IPS-15b (cell line): ENCODE measurements at regions not wholly inside any gene's neighbourhood (a gene's known extent, or its start where the extent isn't known, plus 50 kb on each side); places are given as distances from the start of the nearest gene placed in this dataset.

Experiments
- H3K27me3 ChIP-seq: one replicate; pipeline ENCODE4 v1.6.1; 2013; ENCODE audit warnings: low read length; ENCODE audit not compliant: control insufficient read depth, insufficient read depth
- H3K36me3 ChIP-seq: one replicate; pipeline ENCODE4 v1.6.1; 2013; ENCODE audit warnings: low read length; ENCODE audit not compliant: control insufficient read depth, insufficient read depth
- H3K4me1 ChIP-seq: one replicate; pipeline ENCODE4 v1.6.1; 2013; ENCODE audit warnings: mild to moderate bottlenecking, low read length; ENCODE audit not compliant: control insufficient read depth, insufficient read depth
- H3K4me3 ChIP-seq: one replicate; pipeline ENCODE4 v1.5.1; 2013; ENCODE audit warnings: low read depth, low read length
- H3K9ac ChIP-seq: one replicate; pipeline ENCODE4 v1.6.1; 2013; ENCODE audit warnings: low read depth, mild to moderate bottlenecking, low read length
- H3K9me3 ChIP-seq: one replicate; pipeline ENCODE4 v1.6.1; 2013; ENCODE audit warnings: mild to moderate bottlenecking, low read length; ENCODE audit not compliant: control insufficient read depth, insufficient read depth

DNA sequence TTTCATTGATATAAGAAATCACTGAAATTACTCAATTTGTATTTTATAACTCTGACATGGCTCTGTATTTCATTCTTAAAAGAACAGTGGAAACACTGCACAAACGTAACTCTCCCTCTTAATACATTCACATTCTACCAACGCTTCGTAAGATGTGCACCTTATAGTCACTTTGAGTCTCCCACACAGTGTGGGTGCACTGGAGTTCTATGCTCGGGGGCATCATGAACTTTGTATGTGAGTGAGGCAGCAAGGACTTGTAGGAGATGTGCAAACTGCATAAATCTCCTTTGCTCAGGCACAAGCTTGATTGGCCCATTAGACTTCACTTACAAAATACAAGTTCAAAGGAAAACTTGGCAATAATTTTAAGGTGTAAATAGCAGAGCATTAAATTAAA lies 2385.0 kb upstream of the TENM3 start:
- Histone ChIP-seq H3K4me1 (no peaks in the 10 kb centered on the region), H3K9ac (no peak overlapping the region), H3K36me3 (no peaks in the 10 kb centered on the region), H3K27me3 (no peaks in the 10 kb centered on the region), H3K4me3 (no peak overlapping the region), H3K9me3 (no peaks in the 10 kb centered on the region)

DNA sequence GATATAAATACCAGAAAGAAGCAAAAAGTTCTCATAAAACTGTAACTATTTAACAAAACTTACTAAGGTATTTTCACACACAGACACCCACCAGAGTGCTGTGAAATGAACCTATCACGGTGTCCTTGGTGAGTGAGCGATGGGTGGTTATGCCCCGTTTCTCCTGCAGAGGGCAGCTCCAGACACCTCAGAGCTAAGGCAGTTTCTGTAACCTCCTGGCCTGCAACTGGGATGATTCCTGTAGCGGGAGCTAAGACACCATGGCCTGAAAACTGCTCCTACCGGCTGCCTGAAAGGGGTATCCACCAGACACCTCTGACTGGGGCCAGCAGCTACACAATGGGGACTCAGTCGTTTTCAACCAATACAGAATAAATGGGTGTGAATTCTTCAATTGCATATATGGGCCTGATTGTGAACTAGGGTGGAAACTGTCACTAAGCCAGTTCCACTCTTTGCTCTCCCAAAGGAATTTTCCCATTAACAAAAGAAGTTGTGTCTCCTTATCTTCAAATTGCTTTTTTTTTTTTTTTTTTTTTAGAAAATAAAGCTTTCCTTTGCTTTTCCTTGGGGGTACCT lies 2375.8 kb upstream of the TENM3 start:
- no peaks in the 10 kb centered on the region for H3K36me3 ChIP-seq
- H3K4me3 ChIP-seq = no peak overlapping the region
- H3K27me3 ChIP-seq = no peaks in the 10 kb centered on the region
- no peaks in the 10 kb centered on the region for H3K4me1 ChIP-seq
- H3K9me3 ChIP-seq = no peaks in the 10 kb centered on the region
- H3K9ac ChIP-seq = no peak overlapping the region

DNA sequence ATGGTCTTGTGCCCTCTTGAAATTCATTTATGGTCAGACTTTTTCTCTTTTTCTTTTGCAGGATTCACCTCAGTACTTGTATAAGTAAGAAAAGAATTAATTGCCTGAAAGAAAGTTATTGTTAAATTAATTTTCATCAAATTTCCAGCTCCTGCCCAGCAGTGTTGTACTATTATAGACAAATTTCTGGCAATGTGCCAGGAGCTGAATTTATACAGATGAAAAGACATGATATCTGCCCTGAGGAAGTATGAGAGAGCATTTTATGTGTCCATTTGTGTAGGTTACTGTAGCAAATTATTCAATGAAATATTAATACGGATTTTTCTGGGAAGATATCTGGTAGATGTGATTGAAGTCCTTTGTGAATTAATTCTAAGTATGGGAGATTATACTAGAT lies 2371.5 kb upstream of the TENM3 start:
- H3K27me3 ChIP-seq = no peaks in the 10 kb centered on the region
- H3K4me3 ChIP-seq = no peak overlapping the region
- H3K36me3 ChIP-seq = no peaks in the 10 kb centered on the region
- H3K9me3 ChIP-seq = no peaks in the 10 kb centered on the region
- no peaks in the 10 kb centered on the region for H3K4me1 ChIP-seq
- H3K9ac ChIP-seq = no peak overlapping the region

DNA sequence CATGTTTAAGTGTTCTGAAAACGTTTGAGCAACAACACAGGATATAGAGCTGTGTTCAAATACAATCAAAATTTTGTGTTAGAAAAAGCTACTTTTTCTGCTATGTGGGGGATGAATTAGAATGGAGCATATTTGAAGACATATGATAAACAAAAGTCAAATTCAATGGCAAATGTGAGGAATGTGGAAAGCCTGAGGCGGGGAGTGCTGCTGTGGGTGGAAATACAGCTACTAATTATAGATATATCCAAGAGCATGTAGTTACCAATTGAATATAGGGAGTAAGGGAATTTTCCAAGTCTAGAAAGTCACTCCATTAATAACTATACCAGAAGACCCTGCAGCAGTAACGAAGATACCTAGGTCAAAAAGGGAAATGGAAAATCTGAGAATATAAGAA lies 2370.4 kb upstream of the TENM3 start:
- Histone ChIP-seq H3K9me3 (no peaks in the 10 kb centered on the region), H3K27me3 (no peaks in the 10 kb centered on the region), H3K36me3 (no peaks in the 10 kb centered on the region), H3K4me1 (no peaks in the 10 kb centered on the region), H3K9ac (no peak overlapping the region), H3K4me3 (no peak overlapping the region)

DNA sequence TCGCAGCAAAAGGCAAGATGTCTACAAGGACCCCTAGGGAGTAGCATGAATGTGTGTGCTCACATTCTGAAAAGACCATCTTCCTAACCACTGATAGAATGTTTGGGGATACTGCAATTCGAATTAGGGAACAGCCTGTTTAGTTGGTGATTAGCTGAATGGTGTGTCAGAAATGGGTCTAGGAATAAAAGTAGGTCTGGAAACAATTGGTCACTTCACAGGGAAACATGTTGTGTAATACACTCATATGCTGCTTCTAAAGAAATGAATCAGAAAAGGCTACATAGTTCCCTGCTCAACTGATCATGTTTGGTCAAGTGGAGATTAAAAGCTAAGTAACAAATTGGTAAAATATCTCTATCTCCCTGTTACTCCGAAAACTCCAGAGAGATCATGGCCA lies 2362.4 kb upstream of the TENM3 start:
- H3K36me3 ChIP-seq = no peaks in the 10 kb centered on the region
- H3K4me1 ChIP-seq = no peaks in the 10 kb centered on the region
- no peak overlapping the region for H3K9ac ChIP-seq
- no peaks in the 10 kb centered on the region for H3K27me3 ChIP-seq
- no peak overlapping the region for H3K4me3 ChIP-seq
- H3K9me3 ChIP-seq = no peaks in the 10 kb centered on the region

DNA sequence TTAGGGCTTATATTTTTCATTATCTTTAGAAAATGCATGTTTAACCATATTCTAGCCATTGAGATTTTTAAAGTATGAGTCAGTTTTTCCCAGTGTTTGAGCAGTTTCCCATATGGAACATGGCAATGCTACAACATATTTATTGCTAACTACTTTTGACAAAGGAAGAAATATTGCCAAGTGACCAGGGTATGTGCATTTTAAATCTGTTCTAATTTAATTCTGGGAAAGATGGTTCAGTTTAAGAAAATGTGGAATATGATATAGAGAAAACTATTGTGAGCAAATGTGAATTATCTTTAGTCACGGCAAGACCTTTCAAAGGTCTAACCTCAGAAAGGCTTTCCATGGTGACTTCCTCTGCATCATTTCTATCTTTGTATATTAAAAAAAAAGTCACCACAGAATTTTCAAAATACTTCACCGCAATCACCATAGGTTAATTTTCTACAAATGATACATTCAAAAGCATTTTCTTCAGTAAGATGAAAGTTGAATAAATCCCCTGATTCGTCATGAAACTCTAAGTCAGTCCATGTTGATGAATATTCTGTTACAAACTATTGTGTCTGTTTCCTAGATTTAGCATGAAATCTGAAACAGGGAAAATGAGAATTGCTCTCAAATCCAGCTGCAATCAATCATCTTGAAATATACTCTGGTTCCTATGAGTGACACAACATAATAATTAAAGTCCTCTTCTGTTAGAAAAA lies 2349.0 kb upstream of the TENM3 start:
- H3K36me3 ChIP-seq = no peaks in the 10 kb centered on the region

DNA sequence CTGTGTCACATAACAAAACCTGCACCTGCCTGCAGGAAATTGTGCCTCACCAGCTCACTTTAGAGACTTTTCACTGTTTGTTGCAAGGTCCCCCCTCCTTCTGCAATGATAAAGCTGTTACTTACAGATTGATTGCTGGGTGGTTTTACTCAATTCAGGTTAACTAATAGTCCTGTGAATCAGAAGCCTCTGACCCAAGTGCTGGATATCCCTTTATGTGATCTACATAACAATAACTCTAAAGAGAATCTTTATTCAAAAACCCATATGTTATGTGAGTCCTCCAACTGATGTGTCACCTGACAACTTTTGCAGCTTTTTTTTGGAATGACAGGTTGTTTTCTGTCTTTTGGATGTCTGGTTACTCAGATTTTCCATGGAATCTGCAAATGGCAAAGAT lies 2323.6 kb upstream of the TENM3 start:
- no peak overlapping the region for H3K4me3 ChIP-seq
- no peaks in the 10 kb centered on the region for H3K36me3 ChIP-seq
- no peaks in the 10 kb centered on the region for H3K4me1 ChIP-seq
- no peaks in the 10 kb centered on the region for H3K27me3 ChIP-seq
- H3K9ac ChIP-seq = no peak overlapping the region
- no peaks in the 10 kb centered on the region for H3K9me3 ChIP-seq

More for the DNA sequence above, 2349.0 kb upstream of the TENM3 start:
- Histone ChIP-seq H3K9ac (no peak overlapping the region), H3K4me3 (no peak overlapping the region), H3K9me3 (no peaks in the 10 kb centered on the region), H3K4me1 (no peaks in the 10 kb centered on the region), H3K27me3 (no peaks in the 10 kb centered on the region)

DNA sequence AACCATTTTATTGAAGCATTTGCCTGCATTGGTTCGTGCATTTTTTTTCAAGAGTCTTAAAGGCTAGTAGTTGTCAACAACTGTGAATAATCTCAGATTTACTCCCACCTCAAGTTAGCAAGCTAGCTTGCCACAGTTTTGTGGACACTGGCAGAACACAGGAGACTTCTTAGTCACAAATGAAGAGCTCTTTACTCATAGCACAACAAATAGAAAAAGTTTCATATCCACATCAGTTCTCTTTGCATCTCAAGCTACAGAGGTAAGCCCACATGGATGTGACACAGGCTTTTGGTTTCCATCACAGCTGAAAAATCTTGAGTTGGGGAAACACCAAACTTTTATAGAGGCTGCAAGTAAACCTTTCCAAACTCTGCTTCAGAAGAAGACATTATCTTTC lies 2315.7 kb upstream of the TENM3 start:
- Histone ChIP-seq H3K9ac (no peak overlapping the region), H3K27me3 (no peaks in the 10 kb centered on the region), H3K36me3 (no peaks in the 10 kb centered on the region), H3K4me1 (no peaks in the 10 kb centered on the region), H3K9me3 (no peaks in the 10 kb centered on the region), H3K4me3 (no peak overlapping the region)

DNA sequence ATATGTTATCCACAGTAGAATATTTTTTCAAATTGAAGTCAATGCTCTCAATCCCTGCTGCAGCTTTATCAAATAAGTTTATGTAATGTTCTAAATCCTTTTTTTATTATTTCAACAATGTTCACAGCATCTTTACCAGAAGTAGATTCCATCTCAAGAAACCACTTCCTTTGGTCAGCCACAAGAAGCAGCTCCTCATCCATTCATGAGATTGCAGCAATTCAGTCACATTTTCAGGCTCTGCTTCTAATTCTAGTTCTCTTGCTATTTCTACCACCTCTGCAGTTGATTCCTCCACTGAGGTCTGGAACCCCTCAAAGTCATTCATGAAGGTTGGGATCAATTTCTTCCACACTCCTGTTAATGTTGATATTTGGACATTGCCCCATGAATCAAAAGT lies 2301.3 kb upstream of the TENM3 start:
- Histone ChIP-seq H3K4me3 (no peak overlapping the region), H3K4me1 (no peaks in the 10 kb centered on the region), H3K9me3 (no peaks in the 10 kb centered on the region), H3K9ac (no peak overlapping the region), H3K36me3 (no peaks in the 10 kb centered on the region), H3K27me3 (no peaks in the 10 kb centered on the region)

DNA sequence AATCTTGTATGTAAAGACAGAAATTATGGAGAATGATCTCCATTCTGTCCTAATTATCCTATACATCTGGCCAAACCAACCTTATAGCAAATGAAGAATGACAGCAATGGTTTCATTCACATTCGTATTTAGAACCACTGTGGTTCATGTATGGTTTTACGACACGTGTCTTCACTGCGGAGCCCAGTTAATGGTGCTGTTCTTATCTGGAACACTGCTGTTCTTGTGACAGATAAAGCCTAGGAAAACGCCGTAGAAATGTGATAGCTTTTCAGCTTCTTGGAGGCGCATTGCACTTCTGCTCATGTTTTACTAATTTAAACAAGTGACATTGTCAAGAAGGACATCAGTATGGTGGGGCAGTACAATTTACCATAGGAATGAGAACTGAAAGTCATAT lies 2266.4 kb upstream of the TENM3 start:
- Histone ChIP-seq H3K9me3 (no peaks in the 10 kb centered on the region), H3K27me3 (no peaks in the 10 kb centered on the region), H3K9ac (no peak overlapping the region), H3K4me1 (no peaks in the 10 kb centered on the region), H3K4me3 (no peak overlapping the region), H3K36me3 (no peaks in the 10 kb centered on the region)

DNA sequence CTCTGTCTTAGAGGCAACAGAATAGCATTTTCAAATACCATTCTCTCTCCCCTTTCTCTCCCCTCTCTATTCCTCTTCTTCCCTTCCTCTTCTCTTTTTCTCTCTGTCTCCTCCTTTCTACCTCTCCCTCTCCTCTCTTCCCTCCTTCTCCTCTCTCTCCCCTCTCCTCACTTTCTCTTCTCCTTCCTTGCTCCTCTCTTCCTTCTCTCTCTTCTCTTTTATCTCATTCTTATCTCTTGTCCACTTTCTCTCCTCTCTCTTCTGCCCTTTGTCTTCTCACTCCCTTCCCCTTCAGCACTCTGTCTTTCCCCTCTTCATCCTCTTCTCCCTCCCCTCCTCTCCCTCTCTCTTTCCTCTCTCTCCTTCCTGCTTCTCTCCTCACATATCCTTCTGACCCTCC lies 2265.8 kb upstream of the TENM3 start:
- H3K36me3 ChIP-seq = no peaks in the 10 kb centered on the region
- H3K9ac ChIP-seq = no peak overlapping the region
- no peak overlapping the region for H3K4me3 ChIP-seq
- no peaks in the 10 kb centered on the region for H3K4me1 ChIP-seq
- no peaks in the 10 kb centered on the region for H3K27me3 ChIP-seq
- no peaks in the 10 kb centered on the region for H3K9me3 ChIP-seq

DNA sequence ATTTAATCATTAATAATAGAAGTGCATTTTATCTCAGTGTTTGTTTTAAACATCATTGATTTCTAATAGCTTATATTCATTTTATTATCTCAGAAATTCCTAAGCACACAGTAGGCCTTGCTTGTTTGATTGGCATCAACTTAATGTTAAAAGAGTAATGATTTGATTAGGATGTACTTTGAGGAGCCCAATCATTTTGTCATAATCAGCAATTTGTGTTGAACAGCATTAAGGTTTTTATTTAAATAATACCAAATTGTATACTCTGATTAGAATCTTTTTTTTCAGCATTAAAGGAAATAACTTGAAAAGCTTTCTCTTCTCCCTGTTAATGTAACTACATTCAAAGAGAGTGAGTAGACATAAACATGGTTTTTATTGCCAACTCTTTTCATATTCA lies 2262.0 kb upstream of the TENM3 start:
- no peaks in the 10 kb centered on the region for H3K36me3 ChIP-seq
- H3K9ac ChIP-seq = no peak overlapping the region
- no peaks in the 10 kb centered on the region for H3K9me3 ChIP-seq
- no peaks in the 10 kb centered on the region for H3K4me1 ChIP-seq
- H3K27me3 ChIP-seq = no peaks in the 10 kb centered on the region
- H3K4me3 ChIP-seq = no peak overlapping the region
